Activated B cell treated with CpG ODN at 0.5 μM for 24 hours (primary cell): ENCODE measurements at regions not wholly inside any gene's neighbourhood (a gene's known extent, or its start where the extent isn't known, plus 50 kb on each side); places are given as distances from the start of the nearest gene placed in this dataset.

Experiments used
- ATAC-seq: fragments of 200-7000 bp; cut with Tn5 transposase; one replicate; pipeline ENCODE4 v1.10.0; 2021; ENCODE audit warnings: low read depth, mild to moderate bottlenecking, moderate library complexity
- CTCF ChIA-PET: fragments of 350-600 bp; sonication (Branson Sonifier 250); formaldehyde crosslinking; loops from one replicate; lab custom pipeline; 2021; ENCODE audit warnings: antibody characterized with exemption; lab: Charles Lee
- POLR2A ChIA-PET: fragments of 350-600 bp; sonication (Branson Sonifier 250); formaldehyde crosslinking; loops from one replicate; lab custom pipeline; 2021; ENCODE audit warnings: antibody characterized with exemption; lab: Charles Lee
- DNase-seq: peaks from one replicate; pipeline ENCODE4 v3.0.0; 2022
- H3K27ac Mint-ChIP-seq: one replicate; pipeline ENCODE4 v1.8.0; 2020; ENCODE audit warnings: mixed read lengths
- H3K27me3 Mint-ChIP-seq: one replicate; pipeline ENCODE4 v1.8.0; 2021; ENCODE audit warnings: mixed read lengths
- H3K36me3 Mint-ChIP-seq: one replicate; pipeline ENCODE4 v1.8.0; 2021; ENCODE audit warnings: low read depth, mixed read lengths
- H3K4me1 Mint-ChIP-seq: one replicate; pipeline ENCODE4 v1.8.0; 2021; ENCODE audit warnings: mixed read lengths
- H3K4me3 Mint-ChIP-seq: one replicate; pipeline ENCODE4 v1.8.0; 2020; ENCODE audit warnings: mild to moderate bottlenecking, mixed read lengths
- H3K9me3 Mint-ChIP-seq: one replicate; pipeline ENCODE4 v1.8.0; 2020; ENCODE audit warnings: mixed read lengths
- CTCF ChIP-seq: fragments of 200-600 bp; IDR thresholded peaks from one replicate; pipeline ENCODE4 v1.8.0; 2022; ENCODE audit warnings: antibody characterized with exemption, mild to moderate bottlenecking
- intact Hi-C: fragments of 100-400 bp; cut with micrococcal nuclease; formaldehyde crosslinking; loops from one replicate; pipeline ENCODE4 v1.15.1; 2024

DNA sequence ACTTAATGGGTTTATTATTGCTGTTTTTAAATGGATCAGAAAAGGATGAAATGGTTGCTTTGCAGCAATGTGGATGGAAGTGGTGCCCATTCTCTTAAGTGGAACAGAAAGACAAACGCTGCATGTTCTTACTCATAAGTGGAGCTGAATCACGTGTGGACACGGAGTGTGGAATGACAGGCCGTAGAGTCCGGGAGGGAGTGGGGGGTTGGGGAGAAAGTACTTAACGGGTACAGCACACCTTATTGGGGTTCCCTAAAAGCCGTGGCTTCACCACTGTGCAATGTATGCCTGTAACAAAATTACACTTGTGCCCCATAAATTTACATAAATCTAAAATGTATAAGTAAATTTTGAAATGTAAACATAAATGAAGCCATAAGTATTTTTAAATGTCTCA, 64.0 kb upstream of the CTDP1 start:
- POLR2A ChIA-PET: no interaction called here
- no peaks in the 10 kb centered on the region for H3K4me1 Mint-ChIP-seq
- H3K9me3 Mint-ChIP-seq: no peaks in the 10 kb centered on the region
- DNase-seq (no peak), ATAC-seq (no peak)
- CTCF ChIA-PET: no interaction called here
- TF ChIP-seq CTCF: no peak
- intact Hi-C loops: no loop called here
- H3K36me3 Mint-ChIP-seq: no peaks in the 10 kb centered on the region
- no peak overlapping the region for H3K4me3 Mint-ChIP-seq
- H3K27ac Mint-ChIP-seq: no peak overlapping the region
- H3K27me3 Mint-ChIP-seq: peaks cover 3% of the 10 kb centered on the region

DNA sequence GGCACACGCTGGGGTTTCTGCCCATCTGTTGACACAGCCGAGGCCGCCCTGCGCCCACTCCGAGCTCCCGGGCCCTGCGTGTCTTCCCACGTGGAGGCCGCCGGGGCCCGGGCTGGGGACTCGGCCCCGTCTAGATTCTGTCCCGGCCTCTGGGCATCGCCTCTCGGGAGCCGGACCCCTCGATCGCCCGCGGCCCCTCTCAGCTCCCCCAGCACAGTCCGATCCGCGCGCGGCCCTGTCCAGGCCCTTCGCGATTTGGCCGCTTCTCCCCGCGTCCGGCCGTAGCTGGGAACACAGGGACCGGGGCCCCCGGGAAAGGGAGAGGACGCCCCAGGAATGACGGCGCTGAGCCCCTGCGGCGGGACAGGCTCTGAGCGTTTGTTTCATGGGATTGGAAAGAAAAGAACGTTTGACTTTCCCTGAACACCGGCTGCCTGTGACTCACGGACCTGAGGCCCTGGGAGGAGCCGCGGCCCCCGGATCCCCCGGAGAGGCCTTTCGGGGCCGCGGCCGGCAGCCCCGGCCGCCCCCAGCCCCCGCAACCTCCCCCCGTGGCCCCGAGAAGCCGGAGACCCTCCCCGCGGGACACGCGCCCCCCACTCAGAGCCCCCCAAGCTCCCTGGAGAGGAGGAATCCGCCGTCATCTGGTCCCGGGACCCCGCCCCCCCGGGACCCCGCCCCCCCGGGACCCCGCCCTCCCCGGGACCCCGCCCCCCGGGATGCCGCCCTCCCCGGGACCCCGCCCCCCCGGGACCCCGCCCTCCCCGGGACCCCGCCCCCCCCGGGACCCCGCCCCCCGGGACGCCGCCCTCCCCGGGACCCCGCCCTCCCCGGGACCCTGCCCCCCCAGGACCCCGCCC, 62.7 kb upstream of the CTDP1 start:
- intact Hi-C loops: no loop called here
- Mint-ChIP-seq H3K36me3 (no peaks in the 10 kb centered on the region), H3K4me1 (no peaks in the 10 kb centered on the region), H3K27ac (no peak overlapping the region), H3K4me3 (no peak overlapping the region), H3K27me3 (peaks cover 3% of the 10 kb centered on the region), H3K9me3 (no peaks in the 10 kb centered on the region)
- CTCF ChIA-PET: no interaction called here
- DNase-seq (peak; percentile 13), ATAC-seq (no peak)
- TF ChIP-seq CTCF: no peak
- POLR2A ChIA-PET: no interaction called here

DNA sequence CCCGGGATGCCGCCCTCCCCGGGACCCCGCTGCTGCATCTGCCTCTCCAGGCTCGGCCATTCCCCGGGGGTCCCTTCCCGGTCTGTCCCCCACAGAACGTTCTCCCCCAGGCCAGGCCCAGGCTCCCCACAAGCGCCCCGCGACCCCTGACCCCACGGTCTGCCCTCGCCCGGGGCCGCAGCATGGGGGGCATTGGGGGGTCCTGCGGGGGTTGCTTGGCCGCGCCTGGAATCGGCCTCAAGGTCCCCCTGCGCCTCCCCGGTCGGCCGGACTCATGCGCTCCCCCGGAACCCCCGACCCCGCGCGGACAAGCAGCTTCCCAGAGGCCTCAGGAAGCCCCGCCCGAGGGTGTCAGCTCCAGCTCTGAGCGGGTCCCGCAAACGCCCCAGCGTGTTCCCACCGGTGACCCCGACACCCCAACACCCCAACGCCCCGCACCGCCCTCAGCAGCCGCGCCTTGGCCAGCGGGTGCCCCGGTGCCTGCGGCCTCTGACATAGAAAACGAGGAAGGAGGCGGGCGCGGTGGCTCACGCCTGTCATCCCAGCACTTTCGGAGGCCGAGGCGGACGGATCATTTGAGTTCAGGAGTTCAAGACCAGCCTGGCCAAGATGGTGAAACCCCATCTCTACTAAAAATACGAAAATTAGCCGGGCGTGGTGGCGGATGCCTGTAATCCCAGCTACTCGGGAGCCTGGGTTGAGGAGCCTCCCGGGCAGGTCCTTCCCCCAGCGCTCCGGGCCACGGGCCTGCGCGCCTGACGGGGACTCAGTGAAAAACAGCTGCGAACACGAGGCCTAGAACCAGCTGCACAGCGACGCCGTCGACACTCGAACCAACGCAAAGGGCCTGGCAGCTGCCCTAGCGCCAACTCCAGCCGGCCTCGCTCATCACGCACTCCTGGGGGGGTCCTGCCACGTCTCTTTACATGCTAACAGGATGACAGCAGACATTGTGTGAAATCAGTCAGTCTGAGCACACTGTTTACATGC, 61.8 kb upstream of the CTDP1 start:
- Mint-ChIP-seq H3K9me3 (no peaks in the 10 kb centered on the region), H3K4me3 (no peak overlapping the region), H3K27ac (no peak overlapping the region), H3K27me3 (peaks cover 3% of the 10 kb centered on the region), H3K36me3 (no peaks in the 10 kb centered on the region), H3K4me1 (peaks cover under 1% of the 10 kb centered on the region)
- CTCF ChIA-PET: no interaction called here
- no peak for TF ChIP-seq CTCF
- POLR2A ChIA-PET: no interaction called here
- ATAC-seq: no peak
- intact Hi-C loops: no loop called here
- no peak for DNase-seq

DNA sequence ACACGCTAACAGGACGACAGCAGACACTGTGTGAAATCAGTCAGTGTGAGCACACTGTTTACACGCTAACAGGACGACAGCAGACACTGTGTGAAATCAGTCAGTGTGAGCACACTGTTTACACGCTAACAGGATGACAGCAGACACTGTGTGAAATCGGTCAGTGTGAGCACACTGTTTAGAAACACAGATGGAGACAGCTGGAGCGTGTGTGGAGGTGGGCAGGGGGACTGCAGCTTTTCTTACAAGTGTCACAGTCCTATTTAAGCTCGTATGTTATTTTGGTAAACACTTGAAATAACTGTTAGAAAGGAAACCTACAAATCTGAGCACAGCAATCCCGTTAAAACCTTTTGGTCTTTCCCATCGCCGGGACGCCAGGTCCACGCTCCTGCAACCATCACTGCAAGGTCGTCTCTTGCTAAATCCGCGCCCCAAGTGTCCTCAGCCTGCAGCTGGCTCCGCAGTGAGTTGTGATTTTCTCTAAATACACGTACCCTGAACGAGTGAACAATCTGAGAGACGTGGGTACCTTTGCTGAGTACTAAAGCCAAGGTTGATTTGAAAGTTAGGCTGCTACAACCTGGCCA, 58.9 kb upstream of the CTDP1 start:
- Mint-ChIP-seq H3K36me3 (no peaks in the 10 kb centered on the region), H3K4me3 (no peak overlapping the region), H3K27ac (peak overlapping the region; percentile 25), H3K9me3 (no peaks in the 10 kb centered on the region), H3K27me3 (no peaks in the 10 kb centered on the region), H3K4me1 (peaks cover 26% of the 10 kb centered on the region)
- intact Hi-C loops: no loop called here
- ChIA-PET CTCF (no interaction called here), POLR2A (no interaction called here)
- no peak for TF ChIP-seq CTCF
- ATAC-seq: no peak
- DNase-seq: no peak

- Mint-ChIP-seq H3K4me3 (no peak overlapping the region), H3K27ac (no peak overlapping the region), H3K36me3 (no peaks in the 10 kb centered on the region), H3K27me3 (no peaks in the 10 kb centered on the region), H3K9me3 (no peaks in the 10 kb centered on the region), H3K4me1 (peaks cover 34% of the 10 kb centered on the region)
- TF ChIP-seq CTCF: no peak
- DNase-seq (no peak), ATAC-seq (no peak)
- intact Hi-C loops: no loop called here
- CTCF ChIA-PET: no interaction called here
- POLR2A ChIA-PET: no interaction called here
These were observed 58.1 kb upstream of the CTDP1 start for GRCh38 chr18:79621501-79621900.
